ENCODE measurements at regions not wholly inside any gene's neighbourhood (a gene's known extent, or its start where the extent isn't known, plus 50 kb on each side); places are given as distances from the start of the nearest gene placed in this dataset.

- H3K4me1 ChIP-seq (ENCODE audit: control insufficient read depth in 4 of 4, insufficient read depth in 4 of 4, low read length in 3 of 4): no peaks in the 10 kb centered on the region
- H3K36me3 ChIP-seq (ENCODE audit: control insufficient read depth in 4 of 4, insufficient read depth in 3 of 4, low read depth in 1 of 4, low read length in 3 of 4): no peaks in the 10 kb centered on the region
- no peak for DNase-seq (ENCODE audit: low spot score)
- H3K27ac ChIP-seq (ENCODE audit: low read depth in 1 of 2, low read length in 2 of 2): no peak overlapping the region
- no peaks in the 10 kb centered on the region for H3K27me3 ChIP-seq (ENCODE audit: control insufficient read depth in 4 of 4, insufficient read depth in 4 of 4, low read length in 3 of 4)
- no peak overlapping the region for H3K4me3 ChIP-seq (ENCODE audit: low read depth in 1 of 3, low read length in 3 of 3)
- 87% methylated on average over 13 of the region's 13 CpGs for WGBS
- no peak overlapping the region for H3K9ac ChIP-seq (ENCODE audit: low read depth in 1 of 2, low read length in 2 of 2)
- no peak for TF ChIP-seq REST (IDR thresholded peaks at IDR 0.05)
- no peaks in the 10 kb centered on the region for H3K9me3 ChIP-seq (ENCODE audit: control insufficient read depth in 4 of 4, low read length in 3 of 4)
These were observed 180.1 kb downstream of the MACROH2A1 start for GRCh38 chr5:135218790-135219568.

GRCh38 chr5:135218486-135218755, 180.6 kb downstream of the MACROH2A1 start:
- DNase-seq (ENCODE audit: low spot score): no peak

GRCh38 chr5:135217669-135218485, 181.2 kb downstream of the MACROH2A1 start:
- no peak for TF ChIP-seq RXRA (IDR thresholded peaks at IDR 0.05)
- TF ChIP-seq, protein P1, sequence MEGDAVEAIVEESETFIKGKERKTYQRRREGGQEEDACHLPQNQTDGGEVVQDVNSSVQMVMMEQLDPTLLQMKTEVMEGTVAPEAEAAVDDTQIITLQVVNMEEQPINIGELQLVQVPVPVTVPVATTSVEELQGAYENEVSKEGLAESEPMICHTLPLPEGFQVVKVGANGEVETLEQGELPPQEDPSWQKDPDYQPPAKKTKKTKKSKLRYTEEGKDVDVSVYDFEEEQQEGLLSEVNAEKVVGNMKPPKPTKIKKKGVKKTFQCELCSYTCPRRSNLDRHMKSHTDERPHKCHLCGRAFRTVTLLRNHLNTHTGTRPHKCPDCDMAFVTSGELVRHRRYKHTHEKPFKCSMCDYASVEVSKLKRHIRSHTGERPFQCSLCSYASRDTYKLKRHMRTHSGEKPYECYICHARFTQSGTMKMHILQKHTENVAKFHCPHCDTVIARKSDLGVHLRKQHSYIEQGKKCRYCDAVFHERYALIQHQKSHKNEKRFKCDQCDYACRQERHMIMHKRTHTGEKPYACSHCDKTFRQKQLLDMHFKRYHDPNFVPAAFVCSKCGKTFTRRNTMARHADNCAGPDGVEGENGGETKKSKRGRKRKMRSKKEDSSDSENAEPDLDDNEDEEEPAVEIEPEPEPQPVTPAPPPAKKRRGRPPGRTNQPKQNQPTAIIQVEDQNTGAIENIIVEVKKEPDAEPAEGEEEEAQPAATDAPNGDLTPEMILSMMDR (IDR thresholded peaks at IDR 0.05; ENCODE audit: low read depth, low read length, missing input control): no peak
- TF ChIP-seq YY1 (IDR thresholded peaks at IDR 0.05): no peak
- no peak for TF ChIP-seq NR2F2 (IDR thresholded peaks at IDR 0.05)
- no peak for TF ChIP-seq EGR1 (IDR thresholded peaks at IDR 0.05; ENCODE audit: low read depth in 2 of 2)
- no peak for TF ChIP-seq MAX (IDR thresholded peaks at IDR 0.05)
- TF ChIP-seq HNF4G (IDR thresholded peaks at IDR 0.05): no peak
- TF ChIP-seq ATF3 (IDR thresholded peaks at IDR 0.05): no peak
- TF ChIP-seq FOXA1 (IDR thresholded peaks at IDR 0.05): no peak
- no peak for TF ChIP-seq SP1 (IDR thresholded peaks at IDR 0.05)
- TF ChIP-seq, protein P2, sequence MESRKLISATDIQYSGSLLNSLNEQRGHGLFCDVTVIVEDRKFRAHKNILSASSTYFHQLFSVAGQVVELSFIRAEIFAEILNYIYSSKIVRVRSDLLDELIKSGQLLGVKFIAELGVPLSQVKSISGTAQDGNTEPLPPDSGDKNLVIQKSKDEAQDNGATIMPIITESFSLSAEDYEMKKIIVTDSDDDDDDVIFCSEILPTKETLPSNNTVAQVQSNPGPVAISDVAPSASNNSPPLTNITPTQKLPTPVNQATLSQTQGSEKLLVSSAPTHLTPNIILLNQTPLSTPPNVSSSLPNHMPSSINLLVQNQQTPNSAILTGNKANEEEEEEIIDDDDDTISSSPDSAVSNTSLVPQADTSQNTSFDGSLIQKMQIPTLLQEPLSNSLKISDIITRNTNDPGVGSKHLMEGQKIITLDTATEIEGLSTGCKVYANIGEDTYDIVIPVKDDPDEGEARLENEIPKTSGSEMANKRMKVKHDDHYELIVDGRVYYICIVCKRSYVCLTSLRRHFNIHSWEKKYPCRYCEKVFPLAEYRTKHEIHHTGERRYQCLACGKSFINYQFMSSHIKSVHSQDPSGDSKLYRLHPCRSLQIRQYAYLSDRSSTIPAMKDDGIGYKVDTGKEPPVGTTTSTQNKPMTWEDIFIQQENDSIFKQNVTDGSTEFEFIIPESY (IDR thresholded peaks at IDR 0.05): no peak
- TF ChIP-seq GABPA (IDR thresholded peaks at IDR 0.05 in 1 of 2, conservative IDR thresholded peaks at IDR 0.05 in 1 of 2): no peak
- TF ChIP-seq JUND (IDR thresholded peaks at IDR 0.05): no peak
- TF ChIP-seq TAF1 (conservative IDR thresholded peaks at IDR 0.05): no peak
- no peak for TF ChIP-seq RAD21 (IDR thresholded peaks at IDR 0.05)
- no peak for TF ChIP-seq FOXA2 (IDR thresholded peaks at IDR 0.05)
- H3K4me3 ChIP-seq (ENCODE audit: low read depth in 1 of 3, low read length in 3 of 3): no peak overlapping the region
- H3K36me3 ChIP-seq (ENCODE audit: control insufficient read depth in 4 of 4, insufficient read depth in 3 of 4, low read depth in 1 of 4, low read length in 3 of 4): no peaks in the 10 kb centered on the region
- no peak for DNase-seq (ENCODE audit: low spot score)
- 92% methylated on average over 11 of the region's 11 CpGs for WGBS
- H3K4me1 ChIP-seq (ENCODE audit: control insufficient read depth in 4 of 4, insufficient read depth in 4 of 4, low read length in 3 of 4): no peaks in the 10 kb centered on the region
- H3K27me3 ChIP-seq (ENCODE audit: control insufficient read depth in 4 of 4, insufficient read depth in 4 of 4, low read length in 3 of 4): no peaks in the 10 kb centered on the region
- H3K9ac ChIP-seq (ENCODE audit: low read depth in 1 of 2, low read length in 2 of 2): no peak overlapping the region
- no peaks in the 10 kb centered on the region for H3K9me3 ChIP-seq (ENCODE audit: control insufficient read depth in 4 of 4, low read length in 3 of 4)
- no peak overlapping the region for H3K27ac ChIP-seq (ENCODE audit: low read depth in 1 of 2, low read length in 2 of 2)

More at GRCh38 chr5:135218486-135218755, 180.6 kb downstream of the MACROH2A1 start:
- TF ChIP-seq FOXA1 (IDR thresholded peaks at IDR 0.05): no peak
- no peak for TF ChIP-seq FOXA2 (IDR thresholded peaks at IDR 0.05)
- whole genome bisulfite sequencing: 92% methylated on average over 3 of the region's 3 CpGs
- H3K9ac ChIP-seq (ENCODE audit: low read depth in 1 of 2, low read length in 2 of 2): no peak overlapping the region
- no peaks in the 10 kb centered on the region for H3K9me3 ChIP-seq (ENCODE audit: control insufficient read depth in 4 of 4, low read length in 3 of 4)
- H3K36me3 ChIP-seq (ENCODE audit: control insufficient read depth in 4 of 4, insufficient read depth in 3 of 4, low read depth in 1 of 4, low read length in 3 of 4): no peaks in the 10 kb centered on the region
- H3K4me3 ChIP-seq (ENCODE audit: low read depth in 1 of 3, low read length in 3 of 3): no peak overlapping the region
- H3K27me3 ChIP-seq (ENCODE audit: control insufficient read depth in 4 of 4, insufficient read depth in 4 of 4, low read length in 3 of 4): no peaks in the 10 kb centered on the region
- no peak overlapping the region for H3K27ac ChIP-seq (ENCODE audit: low read depth in 1 of 2, low read length in 2 of 2)
- no peaks in the 10 kb centered on the region for H3K4me1 ChIP-seq (ENCODE audit: control insufficient read depth in 4 of 4, insufficient read depth in 4 of 4, low read length in 3 of 4)

All from liver (tissue), 8 donors.